NB4 (cell line): ENCODE measurements at regions not wholly inside any gene's neighbourhood (a gene's known extent, or its start where the extent isn't known, plus 50 kb on each side); places are given as distances from the start of the nearest gene placed in this dataset.

ENCODE experiments used
- DNase-seq: peaks from one replicate; pipeline ENCODE4 v3.0.0; 2010; ENCODE audit warnings: low read depth
- H3K4me3 ChIP-seq: one replicate; pipeline ENCODE4 v1.5.1; 2011; ENCODE audit warnings: mild to moderate bottlenecking, low read depth, low read length, moderate library complexity
- MYC ChIP-seq: IDR thresholded peaks from 2 replicates; pipeline ENCODE4 v1.6.1; 2011; ENCODE audit warnings: low read depth, low read length
- POLR2A ChIP-seq: IDR thresholded peaks from 2 replicates; pipeline ENCODE4 v1.6.1; 2011; ENCODE audit warnings: mild to moderate bottlenecking; ENCODE audit not compliant: insufficient read length; ENCODE audit errors: extremely low read depth
- TF ChIP-seq, protein P1 (sequence below): IDR thresholded peaks from 2 replicates; pipeline ENCODE4 v1.6.1; 2011; ENCODE audit warnings: low read depth, low read length
- TF ChIP-seq, protein P2 (sequence below): IDR thresholded peaks from one replicate; pipeline ENCODE4 v1.5.1; 2012; ENCODE audit warnings: low read depth, low read length

DNA sequence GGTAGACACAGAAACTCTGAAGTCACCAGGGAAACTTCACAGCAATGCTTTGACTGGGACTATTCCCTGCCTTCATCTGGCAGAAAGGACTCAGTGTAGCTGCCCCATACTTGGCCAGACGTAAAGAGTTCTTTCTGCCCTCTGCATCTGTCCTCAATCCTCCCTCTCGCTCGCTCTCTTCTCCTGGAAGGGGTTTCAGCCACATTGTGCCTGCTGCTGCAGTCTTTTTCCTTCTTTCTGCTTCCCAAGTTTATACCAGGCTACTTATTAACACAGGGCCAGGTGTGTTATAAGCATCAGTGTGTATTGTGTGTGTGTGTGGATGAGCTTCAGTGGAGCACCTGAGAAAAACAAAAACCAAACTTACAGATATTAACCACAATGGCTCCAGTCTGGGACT lies 638.4 kb downstream of the ACTR3B start:
- DNase-seq: no peak
- no peak overlapping the region for H3K4me3 ChIP-seq
- TF ChIP-seq MYC: no peak
- TF ChIP-seq, protein P1, sequence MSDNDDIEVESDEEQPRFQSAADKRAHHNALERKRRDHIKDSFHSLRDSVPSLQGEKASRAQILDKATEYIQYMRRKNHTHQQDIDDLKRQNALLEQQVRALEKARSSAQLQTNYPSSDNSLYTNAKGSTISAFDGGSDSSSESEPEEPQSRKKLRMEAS: no peak
- TF ChIP-seq POLR2A: no peak
- TF ChIP-seq, protein P2, sequence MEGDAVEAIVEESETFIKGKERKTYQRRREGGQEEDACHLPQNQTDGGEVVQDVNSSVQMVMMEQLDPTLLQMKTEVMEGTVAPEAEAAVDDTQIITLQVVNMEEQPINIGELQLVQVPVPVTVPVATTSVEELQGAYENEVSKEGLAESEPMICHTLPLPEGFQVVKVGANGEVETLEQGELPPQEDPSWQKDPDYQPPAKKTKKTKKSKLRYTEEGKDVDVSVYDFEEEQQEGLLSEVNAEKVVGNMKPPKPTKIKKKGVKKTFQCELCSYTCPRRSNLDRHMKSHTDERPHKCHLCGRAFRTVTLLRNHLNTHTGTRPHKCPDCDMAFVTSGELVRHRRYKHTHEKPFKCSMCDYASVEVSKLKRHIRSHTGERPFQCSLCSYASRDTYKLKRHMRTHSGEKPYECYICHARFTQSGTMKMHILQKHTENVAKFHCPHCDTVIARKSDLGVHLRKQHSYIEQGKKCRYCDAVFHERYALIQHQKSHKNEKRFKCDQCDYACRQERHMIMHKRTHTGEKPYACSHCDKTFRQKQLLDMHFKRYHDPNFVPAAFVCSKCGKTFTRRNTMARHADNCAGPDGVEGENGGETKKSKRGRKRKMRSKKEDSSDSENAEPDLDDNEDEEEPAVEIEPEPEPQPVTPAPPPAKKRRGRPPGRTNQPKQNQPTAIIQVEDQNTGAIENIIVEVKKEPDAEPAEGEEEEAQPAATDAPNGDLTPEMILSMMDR: no peak

DNA sequence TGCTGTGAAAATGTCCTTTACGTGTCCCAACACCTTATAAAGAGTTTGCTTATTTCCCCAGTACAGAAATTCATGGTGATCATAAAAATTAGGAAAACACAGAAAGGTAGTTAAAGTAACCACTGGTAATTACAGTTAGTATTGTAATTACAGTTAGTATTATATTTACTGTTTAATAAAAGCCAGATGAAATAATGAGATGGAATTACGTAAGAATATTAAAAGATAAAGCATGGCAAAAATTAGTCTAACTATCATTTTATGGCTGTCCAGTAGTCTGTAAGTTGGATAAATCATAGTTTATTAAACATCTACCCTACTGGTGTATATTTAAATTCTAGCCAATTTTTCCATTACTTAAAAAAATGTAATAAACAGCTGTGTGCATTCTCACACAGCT lies 638.8 kb downstream of the ACTR3B start:
- TF ChIP-seq, protein P1: no peak
- no peak for TF ChIP-seq POLR2A
- TF ChIP-seq, protein P2: no peak
- no peak for TF ChIP-seq MYC
- H3K4me3 ChIP-seq: no peak overlapping the region
- no peak for DNase-seq

DNA sequence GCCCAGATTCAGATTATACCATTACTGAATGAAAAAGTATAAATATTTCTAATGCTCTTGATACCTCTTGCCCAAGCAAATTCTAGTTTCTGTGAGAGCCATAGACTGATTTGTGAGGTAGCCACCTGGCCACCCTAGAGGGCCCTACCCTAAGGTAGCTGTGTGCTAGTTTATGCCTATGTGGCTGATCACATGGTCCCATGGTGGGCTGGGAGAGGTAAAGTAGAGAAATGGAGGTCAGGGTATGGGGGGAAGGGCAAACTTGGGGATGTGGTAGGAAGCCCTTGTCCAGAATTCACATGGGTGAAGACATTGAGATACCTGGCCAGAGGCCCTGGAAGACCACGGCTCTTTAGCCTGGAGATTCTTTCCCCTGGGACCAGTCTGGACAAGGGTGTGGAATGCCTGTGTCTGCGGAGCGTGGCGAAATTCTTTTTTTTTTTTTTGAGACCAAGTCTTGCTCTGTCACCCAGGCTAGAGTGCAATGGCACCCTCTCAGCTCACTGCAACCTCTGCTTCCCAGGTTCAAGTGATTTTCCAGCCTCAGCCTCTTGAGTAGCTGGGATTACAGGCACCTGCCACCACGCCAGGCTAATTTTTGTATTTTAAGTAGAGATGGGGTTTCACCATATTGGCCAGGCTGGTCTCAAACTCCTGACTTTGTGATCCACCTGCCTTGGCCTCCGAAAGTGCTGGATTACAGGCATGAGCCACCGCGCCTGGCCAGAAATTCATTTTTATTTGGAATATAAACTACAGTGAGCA lies 639.4 kb downstream of the ACTR3B start:
- no peak overlapping the region for H3K4me3 ChIP-seq
- TF ChIP-seq MYC: no peak
- TF ChIP-seq, protein P1: no peak
- no peak for DNase-seq

DNA sequence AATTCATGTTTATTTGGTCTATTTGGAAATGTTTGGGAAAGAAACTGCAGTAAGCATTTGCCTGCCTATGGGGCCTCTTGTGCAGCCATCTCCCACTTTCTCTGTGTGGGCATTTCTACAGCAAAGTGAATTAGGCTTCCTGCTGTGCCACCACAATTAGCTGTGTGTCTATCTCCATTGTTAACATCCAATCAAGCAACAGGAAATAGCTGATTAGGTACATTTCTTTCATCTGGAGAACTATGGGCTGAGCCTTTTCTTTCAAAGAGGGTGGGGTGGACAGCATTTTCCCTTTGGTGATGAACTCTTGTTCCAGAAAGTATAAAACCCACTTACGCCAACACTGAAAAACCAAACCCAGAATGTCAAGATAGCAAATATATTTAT lies 640.0 kb downstream of the ACTR3B start:
- no peak for TF ChIP-seq MYC
- TF ChIP-seq, protein P1: no peak
- TF ChIP-seq, protein P2: no peak
- TF ChIP-seq POLR2A: no peak
- no peak overlapping the region for H3K4me3 ChIP-seq
- DNase-seq: no peak

DNA sequence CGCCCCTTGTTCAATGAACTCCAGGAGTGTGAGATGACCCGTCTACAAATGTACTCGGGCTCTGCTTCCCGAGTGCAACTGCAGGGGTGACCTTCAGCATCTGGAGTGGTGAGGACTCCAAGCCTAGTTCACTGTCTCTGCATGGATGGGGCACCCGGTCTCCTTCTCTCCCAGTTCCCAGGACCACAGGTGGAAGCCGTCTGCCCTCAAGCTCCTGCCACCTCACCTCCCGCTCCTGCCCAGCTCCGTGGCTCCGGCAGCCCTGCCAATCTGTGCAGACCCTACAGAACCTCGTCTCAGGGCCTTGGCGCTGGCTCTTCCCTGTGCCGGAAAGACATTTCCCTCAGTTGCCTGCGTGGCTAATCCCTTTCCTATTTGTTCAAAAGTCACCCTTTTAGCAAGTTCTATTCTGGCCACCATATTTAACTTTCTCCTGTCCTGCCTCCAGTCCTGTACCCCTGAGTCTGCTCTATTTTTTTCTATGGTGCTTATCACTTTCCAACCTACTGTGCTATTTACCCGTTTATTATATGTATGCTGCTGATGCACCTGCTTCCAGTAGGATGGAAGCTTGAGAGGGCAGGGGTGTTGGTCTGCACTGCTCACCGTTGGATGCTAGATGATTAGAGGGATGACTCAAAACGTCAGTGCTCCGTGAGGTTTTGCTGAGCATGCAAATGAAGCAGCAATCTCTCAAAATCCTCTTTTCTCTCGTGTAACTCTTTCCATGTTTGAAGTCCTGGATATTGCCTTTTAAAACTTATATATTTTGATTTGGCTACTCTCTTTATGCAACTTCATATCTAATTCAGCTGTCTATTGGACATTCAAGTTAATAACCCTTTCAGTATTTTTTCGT lies 641.4 kb downstream of the ACTR3B start:
- TF ChIP-seq, protein P1: no peak
- no peak for TF ChIP-seq POLR2A
- TF ChIP-seq, protein P2: no peak
- TF ChIP-seq MYC: no peak
- H3K4me3 ChIP-seq: no peak overlapping the region
- no peak for DNase-seq
